GM19455 (cell line): ENCODE measurements at regions not wholly inside any gene's neighbourhood (a gene's known extent, or its start where the extent isn't known, plus 50 kb on each side); places are given as distances from the start of the nearest gene placed in this dataset.
"Not testable (repeated sequence)": the region's sequence is repeated elsewhere in the genome, so short reads cannot be mapped to it uniquely, and the experiment has no call there.

ENCODE experiments used
- ATAC-seq: cut with Tn5 transposase; IDR thresholded peaks from one replicate; pipeline ENCODE4 v1.9.1; 2021; ENCODE audit not compliant: unreplicated experiment

GRCh38 chr15:98315971-98316370 lies 332.4 kb upstream of the IGF1R start:
- ATAC-seq, result no peak

- ATAC-seq, result no peak
These were observed 326.4 kb upstream of the IGF1R start for GRCh38 chr15:98321896-98322295.

GRCh38 chr15:98322581-98322980 lies 325.8 kb upstream of the IGF1R start:
- no peak for ATAC-seq

GRCh38 chr15:98324341-98324970 lies 323.9 kb upstream of the IGF1R start:
- no peak for ATAC-seq

- no peak for ATAC-seq
These were observed 321.5 kb upstream of the IGF1R start for GRCh38 chr15:98326804-98327203.

- ATAC-seq, result no peak
These were observed 318.1 kb upstream of the IGF1R start for GRCh38 chr15:98330258-98330657.

GRCh38 chr15:98330692-98331435 lies 317.5 kb upstream of the IGF1R start:
- no peak for ATAC-seq

- no peak for ATAC-seq
These were observed 316.7 kb upstream of the IGF1R start for GRCh38 chr15:98331676-98332075.

GRCh38 chr15:98333251-98333650 lies 315.1 kb upstream of the IGF1R start:
- no peak for ATAC-seq

- no peak for ATAC-seq
These were observed 305.4 kb upstream of the IGF1R start for GRCh38 chr15:98342911-98343310.

GRCh38 chr15:98344591-98344990 lies 303.7 kb upstream of the IGF1R start:
- ATAC-seq, result no peak

GRCh38 chr15:98347001-98347400 lies 301.3 kb upstream of the IGF1R start:
- no peak for ATAC-seq

GRCh38 chr15:98347866-98348265 lies 300.5 kb upstream of the IGF1R start:
- no peak for ATAC-seq

GRCh38 chr15:98350276-98350675 lies 298.1 kb upstream of the IGF1R start:
- ATAC-seq, result no peak

- not testable (repeated sequence) for ATAC-seq
These were observed 290.1 kb upstream of the IGF1R start for GRCh38 chr15:98358274-98358673.

- no peak for ATAC-seq
These were observed 289.4 kb upstream of the IGF1R start for GRCh38 chr15:98358971-98359370.

- ATAC-seq, result no peak
These were observed 284.9 kb upstream of the IGF1R start for GRCh38 chr15:98363416-98363815.

GRCh38 chr15:98363955-98364354 lies 284.4 kb upstream of the IGF1R start:
- ATAC-seq, result no peak

- no peak for ATAC-seq
These were observed 279.1 kb upstream of the IGF1R start for GRCh38 chr15:98369081-98369716.

GRCh38 chr15:98375513-98376340 lies 272.6 kb upstream of the IGF1R start:
- ATAC-seq, result no peak

GRCh38 chr15:98380721-98381120 lies 267.6 kb upstream of the IGF1R start:
- ATAC-seq, result no peak
